H9 (cell line): ENCODE measurements at regions not wholly inside any gene's neighbourhood (a gene's known extent, or its start where the extent isn't known, plus 50 kb on each side); places are given as distances from the start of the nearest gene placed in this dataset.

Experiments used
- DNase-seq: peaks from one replicate; pipeline ENCODE4 v3.0.0-alpha.2; 2017
- H2AFZ ChIP-seq: one replicate; pipeline ENCODE4 v1.6.1; 2013; ENCODE audit warnings: mild to moderate bottlenecking, low read length, control low read depth, moderate library complexity
- H2AK5ac ChIP-seq: 2 replicates; pipeline ENCODE4 v1.6.1; 2013; ENCODE audit warnings: low read length, control low read depth, mixed read lengths; ENCODE audit not compliant: insufficient read length
- H2BK120ac ChIP-seq: one replicate; pipeline ENCODE4 v1.6.1; 2013; ENCODE audit warnings: low read depth, mild to moderate bottlenecking, low read length, control low read depth, inconsistent platforms; ENCODE audit not compliant: poor library complexity, severe bottlenecking
- H2BK12ac ChIP-seq: 2 replicates; pipeline ENCODE4 v1.6.1; 2013; ENCODE audit warnings: low read length, control low read depth, mixed read lengths, low read depth; ENCODE audit not compliant: insufficient read length
- H2BK15ac ChIP-seq: 2 replicates; pipeline ENCODE4 v1.6.1; 2013; ENCODE audit warnings: low read depth, low read length, control low read depth
- H2BK20ac ChIP-seq: one replicate; pipeline ENCODE4 v1.6.1; 2013; ENCODE audit warnings: low read depth, mild to moderate bottlenecking, low read length, control low read depth, inconsistent platforms; ENCODE audit not compliant: poor library complexity, severe bottlenecking
- H2BK5ac ChIP-seq: 2 replicates; pipeline ENCODE4 v1.6.1; 2013; ENCODE audit warnings: low read length, control low read depth, mixed read lengths; ENCODE audit not compliant: insufficient read length
- H3K14ac ChIP-seq: 2 replicates; pipeline ENCODE4 v1.6.1; 2013; ENCODE audit warnings: low read length, control low read depth; ENCODE audit not compliant: insufficient read depth
- H3K18ac ChIP-seq: 2 replicates; pipeline ENCODE4 v1.6.1; 2013; ENCODE audit warnings: low read depth, mild to moderate bottlenecking, mixed read lengths, low read length, control low read depth; ENCODE audit not compliant: insufficient read length
- H3K23ac ChIP-seq: 2 replicates; pipeline ENCODE4 v1.6.1; 2013; ENCODE audit warnings: low read length, control low read depth, mixed read lengths, low read depth; ENCODE audit not compliant: insufficient read length
- H3K23me2 ChIP-seq: 2 replicates; pipeline ENCODE4 v1.6.1; 2013; ENCODE audit warnings: low read depth, mild to moderate bottlenecking, mixed read lengths, low read length, control low read depth; ENCODE audit not compliant: insufficient read length, poor library complexity, severe bottlenecking
- H3K27ac ChIP-seq: 2 replicates; pipeline ENCODE4 v1.5.1; 2013; ENCODE audit warnings: low read length, control low read depth, mixed read lengths, low read depth; ENCODE audit not compliant: insufficient read length
- H3K27me3 ChIP-seq: 2 replicates; pipeline ENCODE4 v1.6.1; 2013; ENCODE audit warnings: low read length, control low read depth, inconsistent platforms; ENCODE audit not compliant: insufficient read depth
- H3K4ac ChIP-seq: 2 replicates; pipeline ENCODE4 v1.6.1; 2013; ENCODE audit warnings: low read depth, mild to moderate bottlenecking, control low read depth, inconsistent platforms, low read length, moderate library complexity
- H3K4me1 ChIP-seq: 2 replicates; pipeline ENCODE4 v1.6.1; 2013; ENCODE audit warnings: low read length, control low read depth, inconsistent platforms; ENCODE audit not compliant: insufficient read depth
- H3K4me2 ChIP-seq: 2 replicates; pipeline ENCODE4 v1.6.1; 2013; ENCODE audit warnings: low read length, control low read depth, mixed read lengths; ENCODE audit not compliant: insufficient read length, insufficient read depth
- H3K56ac ChIP-seq: 2 replicates; pipeline ENCODE4 v1.6.1; 2013; ENCODE audit warnings: low read depth, mild to moderate bottlenecking, mixed read lengths, low read length, control low read depth; ENCODE audit not compliant: insufficient read length
- H3K79me1 ChIP-seq: 2 replicates; pipeline ENCODE4 v1.6.1; 2013; ENCODE audit warnings: low read depth, mild to moderate bottlenecking, moderate library complexity, low read length, control low read depth, inconsistent platforms; ENCODE audit not compliant: insufficient read depth, poor library complexity, severe bottlenecking
- H3K79me2 ChIP-seq: 2 replicates; pipeline ENCODE4 v1.6.1; 2013; ENCODE audit warnings: low read length, control low read depth, inconsistent platforms; ENCODE audit not compliant: insufficient read depth
- H3K9ac ChIP-seq: 2 replicates; pipeline ENCODE4 v1.6.1; 2013; ENCODE audit warnings: low read length, control low read depth, mixed read lengths; ENCODE audit not compliant: insufficient read length; ENCODE audit errors: extremely low read depth
- H3K9me3 ChIP-seq: one replicate; pipeline ENCODE4 v1.6.1; 2013; ENCODE audit warnings: low read depth, low read length, inconsistent platforms; ENCODE audit not compliant: control insufficient read depth
- H3T11ph ChIP-seq: one replicate; pipeline ENCODE4 v1.6.1; 2013; ENCODE audit warnings: mild to moderate bottlenecking, low read length, control low read depth, inconsistent platforms
- H4K20me1 ChIP-seq: one replicate; pipeline ENCODE4 v1.6.1; 2013; ENCODE audit not compliant: control insufficient read depth, insufficient read length, insufficient read depth
- H4K5ac ChIP-seq: 2 replicates; pipeline ENCODE4 v1.6.1; 2013; ENCODE audit warnings: low read depth, mild to moderate bottlenecking, mixed read lengths, low read length, control low read depth; ENCODE audit not compliant: insufficient read length
- H4K8ac ChIP-seq: replicated peaks from 2 replicates; pipeline ENCODE4 v1.6.1; 2013; ENCODE audit warnings: low read length, control low read depth, mixed read lengths, low read depth; ENCODE audit not compliant: insufficient read length
- H4K91ac ChIP-seq: 2 replicates; pipeline ENCODE4 v1.6.1; 2013; ENCODE audit warnings: low read depth, mild to moderate bottlenecking, moderate library complexity, mixed read lengths, low read length, control low read depth; ENCODE audit not compliant: insufficient read length
- H3K27ac Mint-ChIP-seq, 3 experiments: 2 replicates in 2 of 3; 3 replicates in 1 of 3; pipeline ENCODE4 v1.8.0; 2020 to 2021; ENCODE audit warnings: mixed read lengths in 3 of 3, mild to moderate bottlenecking in 1 of 3, moderate library complexity in 1 of 3
- H3K27me3 Mint-ChIP-seq: 2 replicates; pipeline ENCODE4 v1.8.0; 2021; ENCODE audit warnings: low read depth, mild to moderate bottlenecking, moderate library complexity, mixed read lengths
- H3K36me3 Mint-ChIP-seq, 3 experiments: 2 replicates in 2 of 3; 3 replicates in 1 of 3; pipeline ENCODE4 v1.8.0; 2020 to 2021; ENCODE audit warnings: low read depth in 3 of 3, mixed read lengths in 3 of 3; ENCODE audit not compliant: insufficient read depth in 1 of 3
- H3K4me1 Mint-ChIP-seq, 2 experiments: 2 replicates each; pipeline ENCODE4 v1.8.0; 2020; ENCODE audit warnings: mixed read lengths in 2 of 2
- H3K4me3 Mint-ChIP-seq, 2 experiments: 2 replicates in 1 of 2; 3 replicates in 1 of 2; pipeline ENCODE4 v1.8.0; 2020 to 2021; ENCODE audit warnings: mild to moderate bottlenecking in 2 of 2, mixed read lengths in 2 of 2, moderate library complexity in 1 of 2
- H3K9me3 Mint-ChIP-seq, 2 experiments: 2 replicates in 1 of 2; 3 replicates in 1 of 2; pipeline ENCODE4 v1.8.0; 2020; ENCODE audit warnings: mild to moderate bottlenecking in 2 of 2, mixed read lengths in 2 of 2, moderate library complexity in 1 of 2
- CTCF ChIP-seq: fragments of 200-600 bp; sonication (generic); conservative IDR thresholded peaks from 3 replicates; pipeline ENCODE4 v1.8.0; 2021; ENCODE audit warnings: antibody characterized with exemption, mild to moderate bottlenecking
- WGBS: extraction: QIAGEN DNeasy Blood & Tissue Kit; methylation state at CpG from one replicate; pipeline ENCODE4 v1.1.7; 2013; ENCODE audit warnings: missing lambda C conversion rate, low lambda C conversion rate, mixed read lengths; ENCODE audit not compliant: insufficient read length; ENCODE audit errors: extremely low coverage; 5-methylcytosine and 5-hydroxymethylcytosine counted together

DNA sequence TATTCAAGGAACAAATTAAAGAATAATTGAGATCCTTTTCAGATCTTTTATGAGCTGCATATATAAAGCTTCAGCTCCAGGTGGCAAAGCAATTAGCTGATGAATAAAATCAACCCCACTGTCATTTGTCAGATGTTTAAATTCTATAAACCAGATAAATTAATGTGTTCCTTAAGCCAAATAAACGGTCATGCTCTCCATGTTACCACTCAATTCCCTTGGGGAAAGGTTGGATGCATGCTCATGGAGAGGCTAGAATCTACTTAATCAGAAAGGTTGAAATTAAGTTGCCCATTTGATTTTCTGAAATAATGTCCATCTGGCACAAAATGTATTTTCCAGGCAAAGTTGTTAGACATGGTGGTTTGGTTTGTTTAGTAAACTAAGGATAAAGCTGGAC, 282.5 kb upstream of the SPRED2 start:
- no peaks in the 10 kb centered on the region; the same call in 1 of the 2 replicates for H3K27me3 Mint-ChIP-seq

More for the DNA sequence above, 282.5 kb upstream of the SPRED2 start:
- no peak overlapping the region for H3T11ph ChIP-seq
- no peaks in the 10 kb centered on the region for H4K20me1 ChIP-seq
- H3K23me2 ChIP-seq: no peaks in the 10 kb centered on the region
- no peak overlapping the region for H2AK5ac ChIP-seq
- no peak overlapping the region for H3K9ac ChIP-seq
- DNase-seq: no peak
- no peaks in the 10 kb centered on the region for H3K79me2 ChIP-seq
- H2AFZ ChIP-seq: no peak overlapping the region
- H4K5ac ChIP-seq: no peak overlapping the region
- H3K27ac Mint-ChIP-seq: no peak overlapping the region
- H2BK5ac ChIP-seq: no peak overlapping the region
- H2BK20ac ChIP-seq: no peak overlapping the region
- no peak overlapping the region for H4K8ac ChIP-seq
- no peaks in the 10 kb centered on the region for H3K79me1 ChIP-seq
- H3K14ac ChIP-seq: no peak overlapping the region
- H3K4ac ChIP-seq: no peak overlapping the region
- H3K4me2 ChIP-seq: no peak overlapping the region
- H3K4me3 Mint-ChIP-seq: no peak overlapping the region
- no peaks in the 10 kb centered on the region; the same call in 1 of the 2 replicates for H3K27me3 ChIP-seq
- H4K91ac ChIP-seq: no peak overlapping the region
- no peak overlapping the region for H2BK120ac ChIP-seq
- H3K4me1 Mint-ChIP-seq: peaks cover 0 to 4% of the 10 kb centered on the region in 2 experiments; a peak in 2 of 4 replicates
- no peak overlapping the region for H3K23ac ChIP-seq
- no peak for TF ChIP-seq CTCF
- H3K9me3 Mint-ChIP-seq: no peaks in the 10 kb centered on the region
- H3K9me3 ChIP-seq: no peaks in the 10 kb centered on the region
- H3K56ac ChIP-seq: no peak overlapping the region
- H2BK15ac ChIP-seq: no peak overlapping the region
- no peak overlapping the region for H2BK12ac ChIP-seq
- WGBS: no CpG with 5 or more reads among the region's 1 CpG
- H3K36me3 Mint-ChIP-seq: no peaks in the 10 kb centered on the region
- H3K4me1 ChIP-seq: 0 out of 2 replicates have a peak, but pooled peaks cover 3% of the 10 kb centered on the region
- no peak overlapping the region for H3K18ac ChIP-seq
- H3K27ac ChIP-seq: no peak overlapping the region
